KOPT-K1 (cell line): ENCODE measurements at regions not wholly inside any gene's neighbourhood (a gene's known extent, or its start where the extent isn't known, plus 50 kb on each side); places are given as distances from the start of the nearest gene placed in this dataset.

Experiments used
- H3K27ac ChIP-seq: fragments of 200-600 bp; sonication (generic); 2 replicates; pipeline ENCODE4 v1.5.1; 2016; ENCODE audit warnings: antibody characterized with exemption, mild to moderate bottlenecking, low read depth, low read length; ENCODE audit not compliant: poor library complexity, severe bottlenecking
- H3K36me3 ChIP-seq: fragments of 200-600 bp; sonication (generic); 2 replicates; pipeline ENCODE4 v1.5.1; 2017; ENCODE audit warnings: antibody characterized with exemption, mild to moderate bottlenecking, low read length, moderate library complexity; ENCODE audit not compliant: insufficient read depth
- H3K9me3 ChIP-seq: fragments of 200-600 bp; sonication (generic); 2 replicates; pipeline ENCODE4 v1.5.1; 2017; ENCODE audit warnings: antibody characterized with exemption, low read length, mild to moderate bottlenecking; ENCODE audit not compliant: insufficient read depth, poor library complexity, severe bottlenecking

DNA sequence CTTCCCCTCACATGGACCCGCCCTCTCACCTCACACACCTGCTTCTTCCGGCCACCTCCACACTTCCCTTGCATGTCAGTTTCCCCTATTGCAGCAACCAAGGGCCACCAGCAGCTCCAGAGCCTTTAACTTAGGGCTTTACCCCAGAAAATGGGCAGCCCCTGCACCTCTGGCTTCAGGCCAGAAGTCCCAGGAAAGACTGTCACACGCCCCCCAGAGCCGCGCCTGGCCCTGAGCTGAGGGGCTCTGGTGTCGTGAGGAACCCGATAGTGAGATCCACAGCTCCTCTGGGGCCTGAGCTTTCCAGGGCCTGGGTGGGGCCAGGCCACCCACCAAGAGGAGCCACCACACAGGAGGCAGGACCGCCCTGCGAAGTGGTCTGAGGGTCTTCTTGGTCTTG is 182.4 kb downstream of the DLL1 start:
- Histone ChIP-seq H3K27ac (no peak overlapping the region), H3K36me3 (no peaks in the 10 kb centered on the region), H3K9me3 (no peaks in the 10 kb centered on the region)

DNA sequence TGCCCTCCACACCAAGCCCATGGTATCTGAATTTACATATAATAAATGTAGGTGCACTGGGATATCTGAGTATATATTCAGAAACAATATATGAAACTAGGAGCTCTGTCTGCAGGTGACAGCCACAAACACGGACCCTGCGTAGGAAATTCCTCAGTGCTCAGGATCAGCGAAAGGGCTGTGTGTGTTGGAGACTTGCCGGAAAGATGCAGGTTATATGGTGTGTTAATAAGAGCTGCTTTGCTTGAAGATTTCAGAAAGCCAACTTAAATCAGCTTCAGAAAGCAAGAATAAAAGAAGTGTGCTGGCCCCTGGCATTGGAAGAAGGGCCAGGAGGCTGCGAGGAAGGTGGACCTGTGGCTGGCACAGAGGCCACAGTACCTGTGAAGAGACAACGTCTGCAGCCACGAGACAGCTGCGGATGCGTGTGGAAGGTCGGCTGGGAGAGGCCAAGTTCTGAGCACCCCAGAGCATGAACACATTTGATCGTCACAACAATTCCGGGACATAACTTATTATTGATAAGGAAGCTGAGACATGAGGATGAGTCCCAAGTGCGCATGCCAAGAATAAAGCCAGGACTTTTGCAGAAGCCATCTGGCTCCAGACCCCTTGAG is 183.2 kb downstream of the DLL1 start:
- Histone ChIP-seq H3K9me3 (no peaks in the 10 kb centered on the region), H3K36me3 (no peaks in the 10 kb centered on the region)

DNA sequence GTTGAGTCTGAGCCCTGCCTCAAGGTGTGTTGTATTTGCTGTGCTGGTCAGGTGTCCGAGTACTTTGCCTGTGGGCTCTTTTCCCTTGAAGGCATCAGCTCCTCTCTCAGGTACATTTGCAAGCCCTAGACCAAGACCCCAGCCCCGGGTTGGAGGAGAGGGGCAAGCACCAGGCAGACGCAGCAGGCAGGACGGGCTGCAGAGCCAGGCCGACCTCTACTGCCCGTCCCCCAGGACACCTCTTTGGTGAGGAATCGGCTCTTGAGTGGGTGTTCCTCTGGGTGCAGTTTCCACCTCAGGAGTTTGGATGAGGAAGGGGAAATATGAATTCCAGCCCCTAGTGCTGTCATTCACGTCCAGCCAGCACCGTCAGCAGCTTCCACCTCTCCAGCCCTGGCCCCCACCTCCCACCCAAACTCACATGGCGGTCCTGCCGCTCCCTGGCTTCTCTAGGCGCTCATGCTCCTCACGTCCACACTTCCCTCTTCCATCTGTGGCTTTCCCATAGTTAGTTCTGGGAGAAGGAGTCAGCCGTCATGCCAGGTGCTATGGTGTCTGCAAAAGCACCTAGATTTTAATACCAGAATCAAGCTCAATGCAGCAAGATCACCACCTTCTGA is 183.9 kb downstream of the DLL1 start:
- Histone ChIP-seq H3K27ac (no peak overlapping the region), H3K9me3 (no peaks in the 10 kb centered on the region), H3K36me3 (no peaks in the 10 kb centered on the region)

More for the DNA sequence above, 183.2 kb downstream of the DLL1 start:
- H3K27ac ChIP-seq, result no peak overlapping the region

GRCh38 chr6:170102582-170103481 is 188.0 kb downstream of the DLL1 start:
- H3K27ac ChIP-seq, result no peak overlapping the region
- no peaks in the 10 kb centered on the region for H3K36me3 ChIP-seq
- H3K9me3 ChIP-seq, result peaks cover 15% of the 10 kb centered on the region

DNA sequence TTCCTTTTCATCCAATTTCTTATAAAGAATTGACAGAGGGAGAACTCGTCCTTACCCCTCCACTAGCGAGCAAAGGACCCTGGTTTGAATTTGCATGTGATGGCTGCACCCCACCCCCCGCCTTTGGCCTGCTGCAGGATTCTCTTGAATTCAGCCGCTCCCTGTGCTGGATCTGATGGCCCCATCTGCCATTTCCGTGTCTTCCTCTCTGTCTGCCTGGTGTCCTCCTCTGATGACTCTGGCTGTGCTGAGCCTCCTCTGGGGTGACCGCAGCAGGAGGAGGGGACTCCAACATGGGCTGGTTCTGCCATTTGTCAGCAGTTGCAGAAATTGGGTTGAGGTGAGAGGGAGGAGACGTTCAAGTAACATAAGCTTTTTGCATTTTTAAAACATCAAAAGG is 188.8 kb downstream of the DLL1 start:
- Histone ChIP-seq H3K36me3 (no peaks in the 10 kb centered on the region), H3K9me3 (peaks cover 15% of the 10 kb centered on the region), H3K27ac (no peak overlapping the region)

GRCh38 chr6:170101281-170102035 is 189.4 kb downstream of the DLL1 start:
- peaks cover 15% of the 10 kb centered on the region for H3K9me3 ChIP-seq
- H3K27ac ChIP-seq, result no peak overlapping the region
- no peaks in the 10 kb centered on the region for H3K36me3 ChIP-seq

DNA sequence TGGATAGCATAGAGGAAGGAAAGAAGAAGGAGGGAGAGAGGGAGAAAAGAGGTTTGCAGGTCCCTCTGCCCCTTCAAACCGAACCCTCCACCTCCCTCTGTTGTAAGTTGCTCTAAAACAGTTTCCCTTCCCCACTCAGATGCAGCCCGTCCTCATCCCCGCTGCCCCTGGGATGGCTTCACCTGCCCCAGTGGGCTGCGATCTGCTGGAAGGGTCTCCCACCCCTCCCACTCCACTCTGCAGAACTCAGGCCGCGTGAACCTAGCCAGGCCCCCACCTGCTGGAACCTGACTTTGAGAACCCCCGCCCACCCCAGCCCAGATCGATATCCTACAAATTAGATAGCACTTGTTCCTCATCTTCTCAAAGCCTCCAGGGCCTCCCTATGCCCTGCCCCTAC is 190.8 kb downstream of the DLL1 start:
- Histone ChIP-seq H3K36me3 (no peaks in the 10 kb centered on the region), H3K27ac (no peak overlapping the region), H3K9me3 (peaks cover 15% of the 10 kb centered on the region)

GRCh38 chr6:170099387-170099786 is 191.5 kb downstream of the DLL1 start:
- peaks cover 15% of the 10 kb centered on the region for H3K9me3 ChIP-seq
- H3K27ac ChIP-seq, result no peak overlapping the region
- no peaks in the 10 kb centered on the region for H3K36me3 ChIP-seq

DNA sequence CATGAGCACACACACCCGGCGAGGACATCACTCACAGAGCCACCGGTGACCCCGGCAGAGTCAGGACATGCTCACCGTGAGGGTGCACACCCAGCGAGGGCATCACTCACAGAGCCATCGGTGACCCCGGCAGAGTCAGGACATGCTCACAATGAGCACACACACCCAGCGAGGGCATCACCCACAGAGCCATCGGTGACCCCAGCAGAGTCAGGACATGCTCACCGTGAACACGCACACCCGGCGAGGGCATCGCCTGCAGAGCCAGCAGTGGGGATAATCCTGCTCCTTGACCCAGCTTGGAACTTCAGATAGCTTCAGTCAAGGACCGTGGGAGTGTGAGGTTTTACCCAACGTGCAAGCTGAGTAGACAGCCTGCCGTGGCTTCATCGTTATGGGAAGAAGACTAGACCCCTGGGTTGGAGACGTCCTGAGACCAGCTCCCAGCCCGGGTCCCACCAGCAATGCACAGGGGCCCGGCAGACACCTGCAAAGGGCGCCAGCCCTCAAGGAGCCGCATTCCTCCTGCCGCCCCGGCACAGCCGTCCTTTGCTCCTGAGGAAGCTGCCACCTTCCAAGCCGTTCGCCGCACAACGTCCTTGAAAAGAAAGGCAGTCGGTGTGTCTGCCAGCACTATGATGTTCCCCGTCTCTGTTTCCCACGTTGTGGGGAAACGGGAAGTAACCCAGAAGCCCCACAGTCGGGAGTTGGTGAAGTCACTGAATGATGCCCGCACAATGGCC is 192.3 kb downstream of the DLL1 start:
- H3K9me3 ChIP-seq, result peaks cover 15% of the 10 kb centered on the region
- no peak overlapping the region for H3K27ac ChIP-seq
- H3K36me3 ChIP-seq, result no peaks in the 10 kb centered on the region

GRCh38 chr6:170097505-170098427 is 193.1 kb downstream of the DLL1 start:
- no peaks in the 10 kb centered on the region for H3K36me3 ChIP-seq
- no peak overlapping the region for H3K27ac ChIP-seq
- peaks cover 15% of the 10 kb centered on the region for H3K9me3 ChIP-seq

DNA sequence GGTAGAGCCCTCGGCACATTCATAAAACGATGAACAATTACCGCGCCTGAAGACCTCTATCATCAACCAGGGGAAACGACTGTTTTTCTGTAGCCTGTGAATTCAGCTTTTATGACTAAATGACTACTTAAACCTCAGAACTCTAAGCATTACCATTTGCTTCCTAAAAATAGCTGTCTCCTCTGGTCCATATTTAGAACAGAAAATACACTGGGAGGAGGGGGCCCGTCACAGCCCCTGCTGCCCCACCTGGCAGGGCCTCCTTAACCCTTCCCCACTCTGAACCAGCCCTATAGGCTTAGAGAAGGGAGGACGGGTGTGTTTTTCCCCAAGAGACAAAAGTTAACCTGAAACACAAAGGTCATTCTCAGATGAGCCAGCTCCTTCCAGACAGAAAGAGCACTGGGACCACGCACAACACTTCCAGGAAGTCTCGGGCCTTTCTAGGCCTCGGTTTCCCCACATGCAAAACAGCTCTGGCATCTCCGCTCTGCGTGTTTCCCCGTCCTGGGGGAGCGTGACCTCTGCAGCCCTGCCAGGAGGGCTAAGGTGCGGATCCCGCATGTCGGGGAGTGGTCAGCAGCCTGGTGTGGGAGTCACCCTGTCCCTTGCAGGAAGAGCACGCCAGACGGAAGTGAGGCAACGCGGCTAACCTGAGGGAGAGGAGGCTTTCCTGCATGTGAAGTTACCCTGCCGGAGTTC is 193.9 kb downstream of the DLL1 start:
- H3K9me3 ChIP-seq, result peaks cover 15% of the 10 kb centered on the region
- no peaks in the 10 kb centered on the region for H3K36me3 ChIP-seq
- no peak overlapping the region for H3K27ac ChIP-seq

GRCh38 chr6:170096191-170096802 is 194.6 kb downstream of the DLL1 start:
- no peak overlapping the region for H3K27ac ChIP-seq

More at GRCh38 chr6:170096191-170096802, 194.6 kb downstream of the DLL1 start:
- H3K36me3 ChIP-seq, result no peaks in the 10 kb centered on the region
- H3K9me3 ChIP-seq, result peaks cover 11% of the 10 kb centered on the region
